ENCODE measurements at regions not wholly inside any gene's neighbourhood (a gene's known extent, or its start where the extent isn't known, plus 50 kb on each side); places are given as distances from the start of the nearest gene placed in this dataset.

GRCh38 chr3:31392568-31392967, 140.2 kb upstream of the STT3B start:
- TF ChIP-seq EZH2 (IDR thresholded peaks at IDR 0.05; ENCODE audit: low read depth), result no peak
- no peak for TF ChIP-seq CTCF (conservative IDR thresholded peaks at IDR 0.05)
- Histone ChIP-seq H3K79me2 (ENCODE audit: low read depth) (no peaks in the 10 kb centered on the region), H4K20me1 (ENCODE audit: insufficient read depth) (no peaks in the 10 kb centered on the region), H3K4me1 (replicated peaks; ENCODE audit: insufficient read depth) (no peaks in the 10 kb centered on the region), H3K27me3 (ENCODE audit: insufficient read depth, low read depth) (no peaks in the 10 kb centered on the region), H3F3A (ENCODE audit: insufficient read depth, low read depth) (no peaks in the 10 kb centered on the region), H3K4me2 (no peak overlapping the region), H3K36me3 (ENCODE audit: low read depth) (no peaks in the 10 kb centered on the region), H3K27ac (no peak overlapping the region), H3K9me3 (ENCODE audit: insufficient read depth, low read depth) (no peaks in the 10 kb centered on the region), H2AFZ (no peak overlapping the region), H3K9me2 (ENCODE audit: insufficient read depth) (no peaks in the 10 kb centered on the region), H3K4me3 (no peak overlapping the region)
- no peak for DNase-seq
- intact Hi-C loops (cut with micrococcal nuclease; ENCODE audit: unreplicated experiment), result no loop called here
- CTCF ChIA-PET, result no interaction called here
- POLR2A ChIA-PET (ENCODE audit: unreplicated experiment), result no interaction called here
- BruUV-seq (replicated peaks), result no TSS peak

GRCh38 chr3:31399271-31399670, 133.5 kb upstream of the STT3B start:
- H3K27ac ChIP-seq, result no peak overlapping the region

GRCh38 chr3:31402117-31402516, 130.6 kb upstream of the STT3B start:
- BruUV-seq (replicated peaks), result no TSS peak
- Histone ChIP-seq H3K27ac (no peak overlapping the region), H3K79me2 (ENCODE audit: low read depth) (no peaks in the 10 kb centered on the region), H4K20me1 (ENCODE audit: insufficient read depth) (no peaks in the 10 kb centered on the region), H3K9me3 (ENCODE audit: insufficient read depth, low read depth) (no peaks in the 10 kb centered on the region), H3K4me1 (replicated peaks; ENCODE audit: insufficient read depth) (no peaks in the 10 kb centered on the region), H2AFZ (no peak overlapping the region), H3K4me3 (no peak overlapping the region), H3K36me3 (ENCODE audit: low read depth) (no peaks in the 10 kb centered on the region), H3K4me2 (no peak overlapping the region), H3K27me3 (ENCODE audit: insufficient read depth, low read depth) (no peaks in the 10 kb centered on the region), H3F3A (ENCODE audit: insufficient read depth, low read depth) (no peaks in the 10 kb centered on the region), H3K9me2 (ENCODE audit: insufficient read depth) (no peaks in the 10 kb centered on the region)
- no peak for DNase-seq
- TF ChIP-seq CTCF (conservative IDR thresholded peaks at IDR 0.05) (no peak), EZH2 (IDR thresholded peaks at IDR 0.05; ENCODE audit: low read depth) (no peak)
- ChIA-PET POLR2A (ENCODE audit: unreplicated experiment) (no interaction called here), CTCF (no interaction called here)
- intact Hi-C loops (cut with micrococcal nuclease; ENCODE audit: unreplicated experiment), result no loop called here

More at GRCh38 chr3:31399271-31399670, 133.5 kb upstream of the STT3B start:
- Histone ChIP-seq H3F3A (ENCODE audit: insufficient read depth, low read depth) (no peaks in the 10 kb centered on the region), H3K4me1 (replicated peaks; ENCODE audit: insufficient read depth) (no peaks in the 10 kb centered on the region), H3K4me3 (no peak overlapping the region), H3K79me2 (ENCODE audit: low read depth) (no peaks in the 10 kb centered on the region), H3K9me3 (ENCODE audit: insufficient read depth, low read depth) (no peaks in the 10 kb centered on the region), H2AFZ (no peak overlapping the region), H4K20me1 (ENCODE audit: insufficient read depth) (no peaks in the 10 kb centered on the region), H3K4me2 (no peak overlapping the region), H3K9me2 (ENCODE audit: insufficient read depth) (no peaks in the 10 kb centered on the region), H3K36me3 (ENCODE audit: low read depth) (no peaks in the 10 kb centered on the region), H3K27me3 (ENCODE audit: insufficient read depth, low read depth) (no peaks in the 10 kb centered on the region)
- POLR2A ChIA-PET (ENCODE audit: unreplicated experiment), result no interaction called here
- intact Hi-C loops (cut with micrococcal nuclease; ENCODE audit: unreplicated experiment), result no loop called here
- TF ChIP-seq CTCF (conservative IDR thresholded peaks at IDR 0.05), result no peak
- TF ChIP-seq EZH2 (IDR thresholded peaks at IDR 0.05; ENCODE audit: low read depth), result no peak
- no peak for DNase-seq
- CTCF ChIA-PET, result no interaction called here
- no TSS peak for BruUV-seq (replicated peaks)
